ENCODE measurements at regions not wholly inside any gene's neighbourhood (a gene's known extent, or its start where the extent isn't known, plus 50 kb on each side); places are given as distances from the start of the nearest gene placed in this dataset.

DNA sequence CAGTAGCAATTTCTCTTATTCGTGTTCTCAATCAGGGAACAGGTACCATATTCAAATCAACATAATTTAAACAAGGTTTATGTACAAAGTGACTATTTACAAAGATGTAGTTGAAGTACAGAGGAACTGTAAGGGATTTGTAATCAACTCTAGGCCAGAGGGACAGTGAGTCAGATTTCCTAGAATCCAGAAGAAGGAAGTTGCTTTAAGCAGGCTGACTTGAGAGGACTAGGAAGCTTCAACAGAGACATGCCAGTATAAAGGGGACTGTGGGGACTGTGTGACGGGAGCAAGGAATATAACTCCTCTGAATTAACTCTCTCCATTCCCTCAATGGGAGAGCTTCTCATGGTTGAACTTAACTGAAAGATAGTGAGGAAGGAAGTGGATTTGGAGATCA, 427.4 kb upstream of the JAG1 start:
- no peaks in the 10 kb centered on the region for H3K79me2 ChIP-seq (ENCODE audit: low read length)
- H3K4me3 ChIP-seq (ENCODE audit: low read length): no peak overlapping the region
- H2AFZ ChIP-seq (ENCODE audit: low read length): no peak overlapping the region

GRCh38 chr20:11101696-11102095, 427.9 kb upstream of the JAG1 start:
- no peaks in the 10 kb centered on the region for H3K4me1 ChIP-seq (ENCODE audit: low read length)
- H3K36me3 ChIP-seq (replicated peaks; ENCODE audit: insufficient read depth, low read length): no peaks in the 10 kb centered on the region
- H4K20me1 ChIP-seq (ENCODE audit: insufficient read depth, low read length): no peaks in the 10 kb centered on the region
- H3K27ac ChIP-seq (ENCODE audit: low read length): no peak overlapping the region
- H3K4me3 ChIP-seq (ENCODE audit: low read length): no peak overlapping the region
- H3F3A ChIP-seq (ENCODE audit: insufficient read depth, low read length): no peaks in the 10 kb centered on the region
- no peaks in the 10 kb centered on the region for H3K9me2 ChIP-seq (replicated peaks; ENCODE audit: insufficient read depth, low read length)
- H2AFZ ChIP-seq (ENCODE audit: low read length): no peak overlapping the region
- no peaks in the 10 kb centered on the region for H3K79me2 ChIP-seq (ENCODE audit: low read length)
- TF ChIP-seq, protein P1, sequence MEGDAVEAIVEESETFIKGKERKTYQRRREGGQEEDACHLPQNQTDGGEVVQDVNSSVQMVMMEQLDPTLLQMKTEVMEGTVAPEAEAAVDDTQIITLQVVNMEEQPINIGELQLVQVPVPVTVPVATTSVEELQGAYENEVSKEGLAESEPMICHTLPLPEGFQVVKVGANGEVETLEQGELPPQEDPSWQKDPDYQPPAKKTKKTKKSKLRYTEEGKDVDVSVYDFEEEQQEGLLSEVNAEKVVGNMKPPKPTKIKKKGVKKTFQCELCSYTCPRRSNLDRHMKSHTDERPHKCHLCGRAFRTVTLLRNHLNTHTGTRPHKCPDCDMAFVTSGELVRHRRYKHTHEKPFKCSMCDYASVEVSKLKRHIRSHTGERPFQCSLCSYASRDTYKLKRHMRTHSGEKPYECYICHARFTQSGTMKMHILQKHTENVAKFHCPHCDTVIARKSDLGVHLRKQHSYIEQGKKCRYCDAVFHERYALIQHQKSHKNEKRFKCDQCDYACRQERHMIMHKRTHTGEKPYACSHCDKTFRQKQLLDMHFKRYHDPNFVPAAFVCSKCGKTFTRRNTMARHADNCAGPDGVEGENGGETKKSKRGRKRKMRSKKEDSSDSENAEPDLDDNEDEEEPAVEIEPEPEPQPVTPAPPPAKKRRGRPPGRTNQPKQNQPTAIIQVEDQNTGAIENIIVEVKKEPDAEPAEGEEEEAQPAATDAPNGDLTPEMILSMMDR (IDR thresholded peaks at IDR 0.05; ENCODE audit: low read length): no peak
- no peak overlapping the region for H3K9ac ChIP-seq (ENCODE audit: low read length)
- DNase-seq: no peak
- H3K4me2 ChIP-seq (ENCODE audit: low read depth, low read length): no peak overlapping the region
- H3K27me3 ChIP-seq (replicated peaks; ENCODE audit: insufficient read depth, low read length): no peaks in the 10 kb centered on the region
- H3K9me3 ChIP-seq (replicated peaks; ENCODE audit: insufficient read depth, low read length): no peaks in the 10 kb centered on the region

More for the DNA sequence above, 427.4 kb upstream of the JAG1 start:
- DNase-seq: no peak
- Histone ChIP-seq H3K9me2 (replicated peaks; ENCODE audit: insufficient read depth, low read length) (no peaks in the 10 kb centered on the region), H4K20me1 (ENCODE audit: insufficient read depth, low read length) (no peaks in the 10 kb centered on the region), H3K4me1 (ENCODE audit: low read length) (no peaks in the 10 kb centered on the region), H3K9me3 (replicated peaks; ENCODE audit: insufficient read depth, low read length) (no peaks in the 10 kb centered on the region), H3K36me3 (replicated peaks; ENCODE audit: insufficient read depth, low read length) (no peaks in the 10 kb centered on the region), H3K9ac (ENCODE audit: low read length) (no peak overlapping the region), H3K27ac (ENCODE audit: low read length) (no peak overlapping the region), H3K4me2 (ENCODE audit: low read depth, low read length) (no peak overlapping the region), H3F3A (ENCODE audit: insufficient read depth, low read length) (no peaks in the 10 kb centered on the region), H3K27me3 (replicated peaks; ENCODE audit: insufficient read depth, low read length) (no peaks in the 10 kb centered on the region)
- TF ChIP-seq EZH2 (optimal IDR thresholded peaks at IDR 0.05; ENCODE audit: low read depth, low read length) (no peak), EZH2phosphoT487 (IDR thresholded peaks at IDR 0.05; ENCODE audit: low read length) (no peak)
- TF ChIP-seq, protein P1 (IDR thresholded peaks at IDR 0.05; ENCODE audit: low read length): no peak

DNA sequence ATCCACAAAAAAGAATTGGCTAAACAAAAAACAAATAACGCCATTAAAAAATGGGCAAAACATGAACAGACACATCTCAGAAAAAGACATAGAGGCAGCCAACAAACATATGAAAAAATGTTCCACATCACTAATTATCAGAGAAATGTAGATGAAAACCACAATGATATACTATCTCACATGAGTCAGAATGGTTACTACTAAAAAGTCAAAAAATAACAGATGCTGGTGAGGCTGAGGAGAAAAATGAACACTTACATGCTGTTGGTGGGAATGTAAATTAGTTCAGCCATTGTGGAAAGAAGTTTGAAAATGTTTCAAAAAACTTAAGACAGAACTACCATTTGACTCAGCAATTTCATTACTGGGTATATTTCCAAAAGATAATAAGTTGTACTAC, 430.1 kb upstream of the JAG1 start:
- TF ChIP-seq EZH2 (optimal IDR thresholded peaks at IDR 0.05; ENCODE audit: low read depth, low read length): no peak
- TF ChIP-seq, protein P1 (IDR thresholded peaks at IDR 0.05; ENCODE audit: low read length): no peak

More for the DNA sequence above, 430.1 kb upstream of the JAG1 start:
- Histone ChIP-seq H3K9me3 (replicated peaks; ENCODE audit: insufficient read depth, low read length) (no peaks in the 10 kb centered on the region), H3K9me2 (replicated peaks; ENCODE audit: insufficient read depth, low read length) (no peaks in the 10 kb centered on the region), H3K27me3 (replicated peaks; ENCODE audit: insufficient read depth, low read length) (no peaks in the 10 kb centered on the region), H2AFZ (ENCODE audit: low read length) (no peak overlapping the region), H3K4me2 (ENCODE audit: low read depth, low read length) (no peak overlapping the region), H3K4me1 (ENCODE audit: low read length) (no peaks in the 10 kb centered on the region), H3K9ac (ENCODE audit: low read length) (no peak overlapping the region), H4K20me1 (ENCODE audit: insufficient read depth, low read length) (no peaks in the 10 kb centered on the region), H3F3A (ENCODE audit: insufficient read depth, low read length) (no peaks in the 10 kb centered on the region), H3K79me2 (ENCODE audit: low read length) (no peaks in the 10 kb centered on the region), H3K4me3 (ENCODE audit: low read length) (no peak overlapping the region), H3K36me3 (replicated peaks; ENCODE audit: insufficient read depth, low read length) (no peaks in the 10 kb centered on the region), H3K27ac (ENCODE audit: low read length) (no peak overlapping the region)
- DNase-seq: no peak
